ENCODE measurements at regions not wholly inside any gene's neighbourhood (a gene's known extent, or its start where the extent isn't known, plus 50 kb on each side); places are given as distances from the start of the nearest gene placed in this dataset.

GRCh38 chr3:88259045-88259444 is 109.3 kb downstream of the C3orf38 start:
- no peak overlapping the region for H2AK5ac ChIP-seq (ENCODE audit: low read depth, low read length)
- no peak overlapping the region for H2BK15ac ChIP-seq (ENCODE audit: low read length)
- no peak overlapping the region for H3K18ac ChIP-seq (ENCODE audit: extremely low read depth, low read length)
- H3K27me3 ChIP-seq (replicated peaks in 1 of 4; ENCODE audit: control insufficient read depth in 3 of 4, extremely low read depth in 1 of 4, insufficient read depth in 3 of 4, low read length in 3 of 4), result no peaks in the 10 kb centered on the region
- CTCF ChIA-PET (ENCODE audit: partially characterized antibody), result no interaction called here
- H3K4ac ChIP-seq (replicated peaks; ENCODE audit: insufficient read length, low read depth, low read length), result no peak overlapping the region
- no peaks in the 10 kb centered on the region for H3K36me3 ChIP-seq (ENCODE audit: control insufficient read depth in 2 of 4, insufficient read depth in 4 of 4, low read length in 3 of 4)
- H3K56ac ChIP-seq (replicated peaks; ENCODE audit: insufficient read length, low read depth, low read length), result no peak overlapping the region
- H3K23ac ChIP-seq (ENCODE audit: insufficient read length), result no peak overlapping the region
- TF ChIP-seq TAF7 (optimal IDR thresholded peaks at IDR 0.05; ENCODE audit: borderline replicate concordance, low read depth, low read length) (no peak), SP2 (IDR thresholded peaks at IDR 0.05; ENCODE audit: low read length) (no peak), BACH1 (IDR thresholded peaks at IDR 0.05; ENCODE audit: low read length) (no peak), TEAD4 (IDR thresholded peaks at IDR 0.05; ENCODE audit: low read depth, low read length) (no peak), POLR2A (IDR thresholded peaks at IDR 0.05; ENCODE audit: control extremely low read depth in 1 of 2, low read depth in 2 of 2, low read length in 2 of 2) (no peak), ASH2L (IDR thresholded peaks at IDR 0.05; ENCODE audit: low read length) (no peak), SP4 (IDR thresholded peaks at IDR 0.05; ENCODE audit: low read length) (no peak)
- H3K4me1 ChIP-seq (replicated peaks in 1 of 4; ENCODE audit: control insufficient read depth in 3 of 4, insufficient read depth in 4 of 4, low read length in 3 of 4), result no peaks in the 10 kb centered on the region
- DNase-seq (ENCODE audit: low read depth in 1 of 2, low spot score in 2 of 2) (no peak), FAIRE-seq (no peak)
- H2AFZ ChIP-seq (ENCODE audit: low read length), result no peak overlapping the region
- no peak overlapping the region for H3K9ac ChIP-seq (replicated peaks in 1 of 4; ENCODE audit: extremely low read depth in 1 of 4, low read depth in 3 of 4, low read length in 3 of 4)
- no peak overlapping the region for H3K14ac ChIP-seq (ENCODE audit: insufficient read length)
- H2BK12ac ChIP-seq (ENCODE audit: low read depth, low read length), result no peak overlapping the region
- no peaks in the 10 kb centered on the region for H3K79me1 ChIP-seq (ENCODE audit: low read depth, low read length)
- H4K91ac ChIP-seq (replicated peaks; ENCODE audit: insufficient read length, low read length), result no peak overlapping the region
- H4K20me1 ChIP-seq (replicated peaks in 1 of 2; ENCODE audit: control insufficient read depth in 1 of 2, insufficient read depth in 2 of 2, low read length in 2 of 2), result no peaks in the 10 kb centered on the region
- no peak overlapping the region for H2BK5ac ChIP-seq (ENCODE audit: low read depth, low read length)
- no peak overlapping the region for H4K8ac ChIP-seq (ENCODE audit: extremely low read depth, insufficient read depth, low read length)
- H3K23me2 ChIP-seq (ENCODE audit: low read depth, low read length), result no peaks in the 10 kb centered on the region
- H2BK20ac ChIP-seq (ENCODE audit: low read length), result no peak overlapping the region
- H3K9me3 ChIP-seq (ENCODE audit: insufficient read depth in 2 of 2, low read depth in 1 of 2, low read length in 1 of 2), result no peaks in the 10 kb centered on the region
- 91% methylated on average over 4 of the region's 4 CpGs; no CpG with 5 or more reads in 1 of the 2 experiments for WGBS, 2 experiments (ENCODE audit: extremely low coverage in 1 of 2, insufficient coverage in 1 of 2, insufficient read length in 1 of 2, insufficient replicate concordance in 2 of 2, low coverage in 1 of 2, low lambda C conversion rate in 2 of 2, missing lambda C conversion rate in 1 of 2)
- H3K4me2 ChIP-seq (ENCODE audit: insufficient read depth in 1 of 2, low read depth in 2 of 2, low read length in 2 of 2), result no peak overlapping the region
- H3K79me2 ChIP-seq (ENCODE audit: control insufficient read depth in 1 of 2, insufficient read depth in 2 of 2, low read length in 2 of 2), result no peaks in the 10 kb centered on the region
- no peak overlapping the region for H4K5ac ChIP-seq (ENCODE audit: insufficient read length, low read depth, low read length)
- POLR2A ChIA-PET (ENCODE audit: partially characterized antibody), result no interaction called here
- no peak overlapping the region for H3K4me3 ChIP-seq (ENCODE audit: extremely low read depth in 1 of 4, insufficient read depth in 2 of 4, low read depth in 3 of 4, low read length in 4 of 4)
- H3K27ac ChIP-seq (ENCODE audit: low read depth, low read length), result no peak overlapping the region
- H2BK120ac ChIP-seq (replicated peaks; ENCODE audit: low read depth, low read length), result no peak overlapping the region

All from H1 (cell line).